Dedifferentiated amniotic fluid mesenchymal stem cell (primary cell): ENCODE measurements at regions not wholly inside any gene's neighbourhood (a gene's known extent, or its start where the extent isn't known, plus 50 kb on each side); places are given as distances from the start of the nearest gene placed in this dataset.

Source experiments
- DNase-seq: peaks from one replicate; pipeline ENCODE4 v3.0.0-alpha.2; 2016; ENCODE audit errors: extremely low spot score

DNA sequence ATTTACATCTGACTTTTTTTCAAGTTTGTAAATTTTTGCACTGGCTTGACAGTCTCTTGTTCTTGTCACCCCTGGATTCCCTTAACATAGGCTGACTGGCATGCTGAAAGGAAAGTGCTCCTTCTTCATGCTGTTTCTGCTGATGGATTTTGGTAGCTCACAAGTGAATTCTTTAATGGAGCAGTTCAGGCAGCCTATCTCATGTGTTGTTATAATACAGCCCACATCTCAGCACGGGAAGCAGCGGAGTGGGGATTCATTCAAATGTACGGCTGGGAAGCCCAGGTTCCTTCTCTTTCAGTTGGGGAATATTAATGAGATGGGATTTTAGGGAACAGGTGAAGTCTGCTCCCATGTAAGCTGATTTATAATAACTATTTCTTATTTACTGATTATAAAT is 142.8 kb downstream of the CD8B2 start:
- no peak for DNase-seq

DNA sequence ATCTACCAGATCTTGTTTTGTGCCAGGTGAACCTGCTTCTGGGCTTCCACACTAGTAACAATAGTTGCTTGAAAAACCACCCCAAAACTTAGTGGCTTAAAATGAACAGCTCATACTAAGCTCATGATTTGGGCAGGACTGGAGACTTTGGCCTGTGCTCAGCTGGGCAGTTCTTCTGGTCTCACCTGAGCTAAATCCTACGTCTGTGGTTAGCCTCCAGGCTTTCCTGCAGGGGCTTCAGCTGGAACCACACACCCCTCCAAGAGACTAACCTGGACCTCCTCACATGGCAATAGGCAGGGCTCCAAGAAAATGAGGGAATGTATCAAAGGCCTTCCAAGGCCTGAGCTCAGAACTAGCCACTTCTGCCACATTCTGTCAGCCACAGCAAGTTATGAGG is 144.1 kb downstream of the CD8B2 start:
- no peak for DNase-seq

DNA sequence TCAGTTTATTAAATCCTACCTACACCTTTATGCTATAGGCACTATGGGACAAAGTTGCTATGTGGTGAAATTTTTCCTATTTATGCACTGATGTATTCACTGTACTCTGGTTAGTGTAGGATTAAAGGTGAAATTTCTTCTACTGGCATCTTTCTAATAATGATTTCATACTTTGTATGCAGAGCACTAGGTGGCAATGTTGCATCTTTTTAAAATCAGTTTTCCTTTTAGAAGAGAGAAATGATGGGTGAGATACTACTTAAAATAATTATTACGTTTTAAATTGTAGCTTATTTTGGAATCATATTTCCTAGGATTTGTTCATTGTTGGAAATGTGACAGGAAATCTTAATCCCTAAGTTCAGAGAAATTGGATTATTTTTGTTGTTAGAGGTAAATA is 150.9 kb downstream of the CD8B2 start:
- peak; percentile 27 for DNase-seq

DNA sequence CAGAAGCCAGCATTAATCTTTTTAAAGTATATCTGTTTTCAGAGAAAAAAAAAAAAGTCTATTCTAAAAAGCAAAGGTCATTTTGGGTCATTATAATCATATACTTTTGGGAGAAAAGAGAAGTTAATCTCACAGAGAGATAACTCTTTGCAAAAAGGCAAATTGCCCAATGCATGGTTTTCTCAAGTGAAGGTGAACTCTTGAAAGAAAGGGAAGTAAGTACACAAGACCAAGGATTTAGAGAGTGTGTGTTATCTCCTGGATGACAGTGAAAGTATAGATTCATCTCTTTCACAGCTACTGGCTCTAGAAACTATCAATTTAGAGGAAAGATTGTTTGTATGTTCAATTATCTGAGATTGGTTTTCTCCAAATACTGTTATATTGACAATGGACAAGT is 151.4 kb downstream of the CD8B2 start:
- no peak for DNase-seq

DNA sequence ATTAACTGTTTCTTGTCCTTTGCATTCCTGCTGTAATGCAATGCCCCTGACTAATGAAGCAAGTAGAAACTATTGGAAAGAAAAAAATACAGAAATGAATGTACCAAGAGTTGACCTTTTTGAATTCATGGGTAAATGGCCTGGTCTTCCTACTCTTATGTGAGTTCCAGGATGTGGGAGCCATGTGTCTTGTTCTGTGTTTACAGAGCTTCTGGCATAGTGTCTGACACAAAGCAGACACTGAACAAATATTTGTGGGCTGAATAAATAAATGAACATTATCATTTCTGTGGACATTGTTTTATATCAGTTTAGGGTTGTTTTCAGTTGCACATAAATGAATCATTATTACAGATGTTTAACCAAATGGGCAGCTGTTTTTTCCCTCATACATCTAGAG is 155.5 kb downstream of the CD8B2 start:
- no peak for DNase-seq

DNA sequence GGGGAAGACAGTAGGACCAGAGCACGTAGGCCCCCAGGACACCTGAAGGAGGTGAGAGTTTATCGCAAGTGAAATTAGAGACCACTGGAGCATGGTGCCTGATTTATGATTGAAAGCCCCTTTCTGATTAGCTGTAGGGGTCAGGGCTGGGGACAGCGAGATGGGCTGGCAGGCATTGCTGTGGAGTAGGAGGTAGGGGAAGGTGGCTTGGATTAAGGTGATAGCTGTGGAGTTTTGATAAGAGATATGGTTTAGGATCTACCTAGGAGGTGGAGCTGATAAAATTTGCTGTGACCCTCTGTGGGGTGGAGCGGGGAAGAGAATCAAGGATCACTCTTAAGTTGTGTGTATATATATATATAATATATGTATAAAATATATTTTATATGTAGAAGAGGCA is 157.5 kb downstream of the CD8B2 start:
- no peak for DNase-seq

DNA sequence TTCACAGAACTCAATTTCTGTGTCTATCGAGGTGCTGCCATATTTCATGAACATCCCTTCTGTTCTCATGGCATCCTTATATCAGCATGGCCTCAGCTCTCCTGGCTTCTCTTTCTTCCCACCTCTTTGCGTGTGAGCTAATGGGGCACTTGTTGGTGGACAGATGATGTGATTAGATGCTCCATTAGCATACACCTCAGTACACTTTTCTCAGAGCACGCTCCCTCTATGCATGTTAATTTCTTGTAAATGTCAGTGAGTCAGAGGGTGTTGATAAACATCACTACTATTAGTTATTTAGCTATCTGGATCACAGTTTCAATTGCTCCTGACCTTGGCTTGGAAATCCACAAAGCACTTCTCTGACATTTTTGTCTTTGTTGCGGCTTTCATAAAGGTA is 159.4 kb downstream of the CD8B2 start:
- no peak for DNase-seq

DNA sequence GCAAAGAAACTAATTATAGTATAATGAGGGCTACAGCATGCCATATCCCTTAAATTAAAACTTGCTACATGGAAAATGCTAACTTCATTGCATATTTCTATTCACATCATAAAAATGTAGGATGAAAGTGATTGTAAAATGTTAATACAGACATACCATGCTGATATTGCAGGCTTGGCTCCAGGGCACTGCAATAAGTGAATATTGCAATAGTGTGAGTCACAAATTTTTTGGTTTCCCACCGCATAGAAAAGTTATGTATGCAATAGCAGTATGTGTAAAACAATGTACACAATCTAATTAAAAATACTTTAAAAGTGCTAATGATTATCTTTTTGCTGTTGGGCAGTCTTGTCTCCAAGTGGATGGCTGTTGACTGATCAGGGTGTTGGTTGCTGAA is 162.1 kb downstream of the CD8B2 start:
- no peak for DNase-seq

DNA sequence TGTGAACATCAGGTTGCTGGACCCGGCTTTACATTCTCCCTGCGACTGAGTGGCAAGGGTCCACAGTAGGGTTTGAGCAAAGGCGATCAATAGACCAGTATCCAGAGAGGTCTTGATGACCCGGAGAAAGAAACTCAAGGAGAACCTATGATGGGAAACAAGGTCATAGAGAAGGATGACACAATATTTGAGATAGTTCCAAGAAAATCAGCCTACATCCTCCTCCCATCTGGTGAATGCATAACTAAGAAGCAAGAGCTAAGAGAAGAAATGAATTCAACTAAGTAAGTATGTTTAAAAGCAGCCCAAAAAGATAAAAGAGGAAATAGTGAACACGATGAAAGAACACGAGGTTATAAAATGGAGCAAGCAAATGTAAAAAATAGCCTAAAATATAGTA is 166.3 kb downstream of the CD8B2 start:
- DNase-seq: no peak

DNA sequence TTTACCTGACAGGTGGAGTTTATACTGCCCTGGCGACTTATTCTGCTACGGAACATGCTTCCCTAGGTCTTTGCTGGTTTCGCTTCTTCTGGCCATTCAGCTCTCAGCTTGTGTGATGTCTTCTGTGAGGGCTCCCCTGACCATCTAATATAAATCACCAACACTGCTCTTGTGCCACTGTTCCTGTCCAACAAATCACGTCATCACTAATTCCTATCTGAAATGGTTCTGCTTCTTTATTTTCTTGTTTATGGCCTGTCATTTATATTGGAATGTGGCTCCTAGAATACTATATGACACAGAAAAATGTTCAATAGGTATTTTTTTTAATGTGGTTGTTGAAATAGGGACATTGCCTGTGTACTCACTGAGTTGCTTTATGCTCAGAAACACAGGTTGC is 171.5 kb downstream of the CD8B2 start:
- DNase-seq: no peak

DNA sequence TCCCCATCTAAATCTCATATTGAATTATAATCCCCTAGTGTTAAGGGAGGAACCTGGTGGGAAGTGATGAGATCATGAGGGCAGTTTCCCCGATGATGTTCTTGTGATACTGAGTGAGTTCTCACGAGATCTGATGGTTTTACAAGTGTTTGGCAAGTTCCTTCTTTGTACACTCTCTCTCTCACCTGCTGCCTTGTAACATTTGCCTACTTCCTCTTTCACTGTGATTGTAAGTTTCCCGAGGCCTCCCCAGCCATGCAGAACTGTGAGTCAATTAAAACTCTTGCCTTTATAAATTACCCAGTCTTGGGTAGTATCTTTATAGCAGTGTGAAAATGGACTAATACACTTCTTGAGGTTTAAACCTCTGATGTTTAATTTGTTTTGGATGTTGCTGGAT is 177.5 kb downstream of the CD8B2 start:
- no peak for DNase-seq

DNA sequence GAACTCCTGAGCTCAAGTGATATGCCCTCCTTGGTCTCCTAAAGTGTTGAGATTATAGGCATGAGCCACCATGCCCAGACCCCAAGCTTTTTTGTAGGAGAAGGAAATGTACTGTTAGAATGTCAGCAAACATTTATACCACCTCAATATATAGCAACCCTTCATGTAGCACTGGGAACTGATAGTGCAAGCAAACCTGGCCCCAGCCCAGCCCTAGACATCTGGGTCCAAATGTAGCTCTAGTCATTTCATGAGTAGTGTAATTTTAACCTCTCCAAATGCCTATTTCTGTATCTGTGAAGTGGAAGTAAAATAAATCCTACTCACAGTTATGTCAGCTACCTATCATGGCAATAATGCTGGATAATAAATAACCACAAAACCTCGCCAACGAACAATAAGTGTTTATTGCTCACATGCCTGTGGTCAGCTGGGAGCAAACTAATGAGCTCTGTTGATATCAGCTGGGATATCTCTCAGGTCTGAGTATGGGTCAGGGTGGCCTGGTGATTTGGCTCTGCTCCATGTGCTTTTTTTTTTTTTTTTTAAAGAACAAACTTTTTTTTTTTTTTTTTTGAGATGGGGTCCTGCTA is 180.4 kb downstream of the CD8B2 start:
- DNase-seq: no peak

DNA sequence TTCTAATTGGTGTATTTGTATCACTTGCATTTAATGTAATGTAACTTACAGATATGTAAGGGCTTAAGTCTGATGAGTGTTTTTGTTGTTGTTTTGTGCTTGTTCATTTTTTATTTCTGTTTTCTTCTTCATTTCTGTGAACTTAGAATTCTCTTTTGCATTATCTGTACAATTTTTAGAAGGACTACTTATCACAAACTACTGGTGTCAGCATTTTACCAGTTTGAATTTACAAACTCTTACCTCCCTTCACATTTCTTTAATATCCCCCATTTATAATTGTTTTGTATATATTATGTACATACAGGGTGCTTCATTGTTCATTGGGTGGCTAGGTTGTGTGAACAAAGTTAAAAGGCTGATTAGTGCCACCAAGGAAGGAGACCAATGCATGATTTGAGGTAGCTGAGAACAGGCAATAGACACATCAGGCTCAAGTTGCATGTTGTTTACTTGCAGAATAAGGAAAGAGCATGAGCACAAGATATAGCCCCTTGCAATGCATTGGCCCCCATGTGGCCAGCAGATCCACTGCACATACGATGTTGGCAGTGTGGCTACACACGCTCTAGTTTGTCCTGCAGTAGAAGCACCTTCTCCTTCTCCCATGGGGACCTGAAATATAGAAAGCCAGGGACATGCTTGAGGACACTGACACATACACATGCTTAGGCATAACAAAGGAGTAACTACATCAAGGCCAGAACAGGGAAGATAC is 198.2 kb downstream of the CD8B2 start:
- DNase-seq: no peak

DNA sequence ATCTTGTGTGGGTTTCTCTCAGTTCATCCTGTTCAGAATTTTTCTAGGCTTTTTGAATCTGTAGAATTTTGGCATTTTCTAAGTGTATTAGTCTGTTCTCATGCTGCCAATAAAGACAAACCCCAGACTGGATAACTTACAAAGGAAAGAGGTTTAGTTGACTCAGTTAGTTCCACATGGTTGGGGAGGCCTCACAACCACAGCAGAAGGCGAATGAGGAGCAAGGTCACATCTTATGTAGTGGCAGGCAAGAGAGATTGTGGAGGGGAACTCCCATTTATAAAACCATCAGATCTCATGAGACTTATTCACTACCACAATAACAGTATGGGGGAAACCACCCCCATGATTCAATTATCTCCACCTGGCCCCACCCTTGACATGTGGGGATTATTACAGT is 199.2 kb downstream of the ST6GAL2 start:
- no peak for DNase-seq

DNA sequence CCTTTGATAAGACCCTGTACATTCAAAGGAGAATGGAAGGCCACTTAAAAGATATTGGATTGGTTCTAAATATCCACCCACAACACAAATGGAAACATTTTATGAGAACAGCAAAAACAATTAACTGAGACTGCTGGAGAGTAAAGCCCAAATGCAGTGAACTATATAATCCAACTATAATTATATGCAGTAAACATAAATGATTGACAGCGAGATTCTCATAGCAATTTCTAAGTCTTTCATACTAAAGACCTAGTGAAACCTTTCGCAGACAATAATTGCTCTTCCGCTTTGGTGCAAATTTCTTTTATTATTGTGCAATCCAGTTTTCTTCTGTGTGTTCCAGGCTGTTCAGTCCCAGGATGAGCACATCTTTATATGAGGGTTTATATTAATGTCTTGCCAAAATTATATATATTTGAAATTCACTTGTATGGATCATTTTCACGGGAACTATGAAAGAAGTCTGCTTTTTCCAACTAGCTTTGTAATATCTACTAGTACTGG is 190.9 kb downstream of the ST6GAL2 start:
- no peak for DNase-seq

DNA sequence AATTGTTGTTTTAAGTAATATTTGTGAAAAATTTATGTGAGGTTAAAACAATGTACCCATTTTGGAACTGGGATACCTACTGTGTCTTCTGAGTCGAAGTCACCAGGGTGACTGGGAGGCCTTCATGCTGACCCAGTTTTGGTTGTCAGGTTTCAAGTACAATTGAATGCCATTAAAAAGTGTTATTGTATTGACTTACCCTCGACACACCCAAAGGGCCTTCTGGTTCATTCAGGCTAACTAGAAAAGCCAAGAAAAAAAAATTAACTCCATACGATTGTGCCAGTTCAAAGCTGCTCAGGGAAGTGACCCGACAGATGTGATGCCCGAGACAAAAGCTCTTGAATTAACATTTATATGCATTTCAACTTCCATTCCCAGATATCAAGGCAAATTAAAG is 190.0 kb downstream of the ST6GAL2 start:
- no peak for DNase-seq

DNA sequence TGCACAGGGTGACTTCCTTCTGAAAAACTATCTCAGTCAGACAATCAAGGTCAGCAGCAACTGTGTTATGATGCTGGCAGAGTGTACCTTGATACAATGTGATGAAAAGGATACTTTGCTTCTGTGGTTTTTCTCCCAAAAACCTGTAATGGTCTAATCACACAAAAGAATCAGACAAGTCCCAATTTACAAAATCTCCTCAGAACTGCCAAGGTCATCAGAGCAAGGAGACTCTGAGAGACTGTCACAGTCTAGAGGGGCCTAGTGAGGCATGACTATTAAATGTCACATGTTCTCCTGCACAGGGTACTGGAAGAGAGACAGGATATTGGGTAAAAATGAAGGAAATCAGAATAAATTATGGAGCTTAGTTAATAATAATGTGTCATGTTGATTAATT is 185.4 kb downstream of the ST6GAL2 start:
- no peak for DNase-seq

DNA sequence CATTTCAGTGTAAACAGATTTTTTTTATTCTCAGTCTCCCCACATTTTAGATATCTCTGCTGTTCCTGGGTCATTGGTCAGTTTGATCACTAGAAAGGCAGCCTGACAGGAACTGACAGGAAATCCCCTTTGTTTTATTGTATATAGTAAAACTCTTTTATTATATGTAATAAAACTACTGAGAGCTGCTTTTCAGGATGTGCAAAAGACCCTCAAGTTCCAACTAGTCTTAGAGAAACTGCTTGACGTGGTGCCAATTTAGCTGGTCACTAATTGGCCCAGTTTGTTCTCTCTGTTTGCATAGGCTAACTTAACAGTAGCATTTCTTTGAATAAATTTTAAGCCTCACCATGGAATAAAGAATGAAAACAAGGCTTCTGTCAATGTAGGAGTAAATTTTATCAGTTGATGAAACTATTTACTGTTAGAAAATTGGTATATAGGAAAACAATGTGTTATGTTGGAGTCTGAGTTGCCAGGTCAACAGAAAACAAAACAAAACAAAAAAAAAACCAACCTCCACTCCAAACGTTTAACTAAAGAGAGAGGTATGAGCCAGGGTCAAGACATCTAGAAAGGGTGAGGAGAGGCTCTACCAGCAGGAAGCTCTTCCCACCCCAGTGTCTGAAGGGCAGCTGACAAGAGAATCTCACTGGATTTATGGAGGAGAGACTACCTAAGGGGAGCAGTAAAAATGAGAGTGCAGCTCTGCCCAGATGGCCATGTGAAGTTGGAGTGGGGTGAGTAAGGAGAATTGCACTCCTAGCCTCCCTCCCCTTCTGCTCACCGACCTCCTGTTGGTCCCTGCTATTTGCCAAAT is 184.6 kb downstream of the ST6GAL2 start:
- no peak for DNase-seq

DNA sequence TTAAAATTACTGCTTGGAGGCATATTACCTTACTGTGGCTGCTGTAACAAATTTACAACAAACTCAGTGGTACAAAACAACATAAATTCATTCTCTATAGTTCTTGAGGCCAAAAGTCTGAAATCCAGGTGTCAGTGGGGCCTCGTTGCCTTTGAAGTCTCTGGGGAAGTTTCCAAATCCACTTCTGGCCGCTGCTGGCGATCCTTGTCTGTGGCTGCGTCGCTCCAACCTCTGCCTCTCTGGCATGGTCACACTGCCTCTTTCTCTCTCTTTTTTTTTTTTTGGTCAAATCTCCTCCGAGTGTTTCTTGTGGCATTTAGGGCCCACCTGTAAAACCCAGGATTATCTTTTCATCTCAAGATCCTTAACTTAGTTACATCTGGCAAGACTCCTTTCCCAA is 182.8 kb downstream of the ST6GAL2 start:
- no peak for DNase-seq

DNA sequence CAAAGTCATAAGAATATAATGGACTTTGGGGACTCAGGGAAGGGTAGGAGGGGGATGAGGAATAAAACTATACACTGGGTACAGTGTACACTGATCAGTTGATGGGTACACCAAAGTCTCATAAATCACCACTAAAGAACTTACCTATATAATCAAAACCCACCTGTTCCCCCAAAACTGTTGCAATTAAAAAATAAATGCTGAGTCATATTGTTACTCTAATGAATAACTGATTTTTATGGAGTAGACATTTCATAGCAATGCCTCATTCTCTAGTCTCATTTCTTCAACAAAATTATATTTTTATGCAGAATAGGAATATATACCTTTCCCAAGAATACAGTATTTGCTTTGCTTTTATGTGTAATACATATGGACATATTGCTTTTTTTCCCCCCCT is 181.2 kb downstream of the ST6GAL2 start:
- no peak for DNase-seq

DNA sequence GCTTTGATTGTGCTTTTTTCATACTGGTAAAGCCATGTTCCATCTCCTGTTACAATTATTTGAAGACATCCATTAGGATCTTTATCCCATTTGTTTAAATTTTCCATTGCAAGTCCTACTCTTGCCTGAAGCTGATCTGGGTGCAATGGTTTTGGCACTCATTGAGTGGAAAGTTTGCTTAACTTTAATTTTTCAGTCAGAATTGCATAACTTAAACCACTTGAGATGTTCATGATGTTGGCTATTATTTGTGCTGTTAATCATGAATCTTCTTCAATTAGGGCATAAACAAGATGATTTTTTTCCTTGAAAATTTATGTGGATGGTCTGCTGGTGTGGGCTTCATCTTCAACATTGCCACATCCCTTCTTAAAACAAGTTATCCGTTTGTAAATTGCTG is 180.1 kb downstream of the ST6GAL2 start:
- no peak for DNase-seq

DNA sequence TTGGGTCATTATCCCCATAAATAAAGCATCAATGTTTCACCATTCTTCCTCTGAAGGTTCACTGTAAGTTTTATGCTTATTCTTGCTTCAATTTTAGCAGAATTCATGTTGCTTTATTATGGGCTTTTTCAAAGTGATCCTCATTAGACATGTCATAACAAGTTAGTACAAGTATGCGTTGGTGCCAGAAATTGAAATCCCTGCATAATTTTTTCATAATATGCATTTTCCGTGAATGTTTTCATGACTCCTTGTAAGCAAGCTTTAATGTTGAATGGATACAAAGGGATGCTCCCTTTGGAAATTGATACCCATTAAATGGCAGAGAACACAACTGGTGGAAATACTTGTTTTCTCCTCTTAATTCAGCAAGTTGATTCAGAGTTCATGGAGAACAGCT is 179.7 kb downstream of the ST6GAL2 start:
- no peak for DNase-seq

DNA sequence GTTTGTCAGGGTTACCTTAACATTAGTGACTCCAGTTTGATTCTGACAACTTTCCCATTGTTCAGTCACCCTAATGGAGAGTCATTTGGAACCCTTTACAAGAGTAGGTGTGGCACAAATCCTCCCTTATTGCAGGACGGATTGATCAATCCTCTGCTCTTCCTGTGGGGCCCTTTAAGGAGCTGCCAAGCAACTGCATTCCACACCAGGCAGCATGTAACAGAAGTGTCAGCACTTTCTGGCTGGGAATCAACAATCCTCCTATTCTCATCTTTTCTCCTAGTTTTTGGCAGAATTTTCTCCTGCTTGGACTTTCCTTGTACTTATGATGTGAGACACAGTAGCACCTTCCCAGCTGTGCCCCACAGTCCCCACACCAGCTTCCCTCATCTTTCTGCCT is 177.8 kb downstream of the ST6GAL2 start:
- DNase-seq: no peak
